Caco-2 (cell line): ENCODE measurements at regions not wholly inside any gene's neighbourhood (a gene's known extent, or its start where the extent isn't known, plus 50 kb on each side); places are given as distances from the start of the nearest gene placed in this dataset.
"Not testable (repeated sequence)": the region's sequence is repeated elsewhere in the genome, so short reads cannot be mapped to it uniquely, and the experiment has no call there.

Source experiments
- BruUV-seq: library from RNA; stranded (reverse); fragments of 400-500 nt; replicated peaks from 2 replicates; lab custom pipeline; 2021; lab: Mats Ljungman, UMichigan
- CTCF ChIA-PET: fragments of 300-600 bp; sonication (Branson Sonifier 250); formaldehyde crosslinking; loops from one replicate; lab custom pipeline; 2022; ENCODE audit warnings: antibody characterized with exemption; lab: Charles Lee
- POLR2A ChIA-PET: fragments of 300-600 bp; sonication (Branson Sonifier 250); formaldehyde crosslinking; loops from one replicate; lab custom pipeline; 2022; ENCODE audit warnings: antibody characterized with exemption; lab: Charles Lee
- DNase-seq, 2 experiments: peaks; one replicate each; pipeline versions ENCODE4 v3.0.0 to v3.0.0-alpha.2; 2020 to 2022
- H3K27me3 ChIP-seq: replicated peaks from 2 replicates; pipeline ENCODE4 v1.6.0; 2011; ENCODE audit warnings: low read length; ENCODE audit not compliant: control insufficient read depth, insufficient read depth
- H3K36me3 ChIP-seq: 2 replicates; pipeline ENCODE4 v1.5.1; 2011; ENCODE audit warnings: low read length; ENCODE audit not compliant: control insufficient read depth, insufficient read depth
- H3K4me1 ChIP-seq: fragments of 250-450 bp; sonication (Bioruptor Pico); 2 replicates; pipeline ENCODE4 v1.5.1; 2020; ENCODE audit warnings: mild to moderate bottlenecking
- H3K4me3 ChIP-seq: 2 replicates; pipeline ENCODE4 v1.5.1; 2011; ENCODE audit warnings: low read depth, mild to moderate bottlenecking, control low read depth, low read length
- H3K9me3 ChIP-seq: fragments of 250-450 bp; sonication (Bioruptor Pico); 2 replicates; pipeline ENCODE4 v1.5.1; 2020; ENCODE audit warnings: mild to moderate bottlenecking, moderate library complexity
- H3K27ac Mint-ChIP-seq: one replicate; pipeline ENCODE4 v1.8.0; 2022; ENCODE audit warnings: mixed read lengths; ENCODE audit not compliant: unreplicated experiment
- H3K27me3 Mint-ChIP-seq: one replicate; pipeline ENCODE4 v1.8.0; 2022; ENCODE audit warnings: mixed read lengths; ENCODE audit not compliant: insufficient read depth, unreplicated experiment
- H3K36me3 Mint-ChIP-seq: one replicate; pipeline ENCODE4 v1.8.0; 2022; ENCODE audit warnings: mild to moderate bottlenecking, mixed read lengths; ENCODE audit not compliant: insufficient read depth, unreplicated experiment
- H3K4me1 Mint-ChIP-seq: one replicate; pipeline ENCODE4 v1.8.0; 2022; ENCODE audit warnings: low read depth, mixed read lengths; ENCODE audit not compliant: unreplicated experiment
- H3K4me3 Mint-ChIP-seq: one replicate; pipeline ENCODE4 v1.8.0; 2022; ENCODE audit warnings: mild to moderate bottlenecking, moderate library complexity, mixed read lengths; ENCODE audit not compliant: unreplicated experiment
- H3K9me3 Mint-ChIP-seq: one replicate; pipeline ENCODE4 v1.8.0; 2022; ENCODE audit warnings: mixed read lengths; ENCODE audit not compliant: unreplicated experiment
- CTCF ChIP-seq, 2 experiments: fragments of 200-600 bp in 1 of 2; IDR thresholded peaks; 1 replicate in 1 of 2; 2 replicates in 1 of 2; pipeline versions ENCODE4 v1.5.1 to v1.8.0; 2011 to 2022; ENCODE audit warnings: antibody characterized with exemption in 1 of 2, control low read depth in 1 of 2, inconsistent platforms in 1 of 2, low read depth in 1 of 2, low read length in 1 of 2, mild to moderate bottlenecking in 1 of 2, moderate library complexity in 1 of 2; ENCODE audit not compliant: insufficient read depth in 1 of 2, severe bottlenecking in 1 of 2, unreplicated experiment in 1 of 2
- intact Hi-C: fragments of 100-400 bp; cut with micrococcal nuclease; formaldehyde crosslinking; loops from one replicate; pipeline ENCODE4 v1.10.0; 2022; ENCODE audit not compliant: unreplicated experiment

- H3K27ac Mint-ChIP-seq: no peak overlapping the region
- BruUV-seq: no TSS peak
- H3K9me3 ChIP-seq: no peaks in the 10 kb centered on the region
- no peaks in the 10 kb centered on the region for H3K4me1 ChIP-seq
- no peaks in the 10 kb centered on the region for H3K36me3 Mint-ChIP-seq
- H3K27me3 Mint-ChIP-seq: no peaks in the 10 kb centered on the region
- POLR2A ChIA-PET: no interaction called here
- no peaks in the 10 kb centered on the region for H3K4me1 Mint-ChIP-seq
- H3K9me3 Mint-ChIP-seq: peaks cover 8% of the 10 kb centered on the region
- H3K4me3 ChIP-seq: no peak overlapping the region
- no peak for DNase-seq
- CTCF ChIA-PET: no interaction called here
- H3K36me3 ChIP-seq: no peaks in the 10 kb centered on the region
- no peak for TF ChIP-seq CTCF (IDR thresholded peaks at IDR 0.05; ENCODE audit: insufficient read depth in 1 of 2, low read depth in 1 of 2, low read length in 1 of 2, severe bottlenecking in 1 of 2, unreplicated experiment in 1 of 2)
- H3K4me3 Mint-ChIP-seq: no peak overlapping the region
- no peaks in the 10 kb centered on the region for H3K27me3 ChIP-seq
- intact Hi-C loops: no loop called here
Observed at GRCh38 chr6:148021165-148021564, 321.5 kb upstream of the SASH1 start.

- ChIA-PET CTCF (no interaction called here), POLR2A (no interaction called here)
- no peaks in the 10 kb centered on the region for H3K27me3 Mint-ChIP-seq
- H3K4me1 ChIP-seq: no peaks in the 10 kb centered on the region
- no peak overlapping the region for H3K4me3 ChIP-seq
- H3K27me3 ChIP-seq: no peaks in the 10 kb centered on the region
- no peaks in the 10 kb centered on the region for H3K9me3 ChIP-seq
- intact Hi-C loops: no loop called here
- DNase-seq: no peak
- BruUV-seq: no TSS peak
- H3K4me3 Mint-ChIP-seq: no peak overlapping the region
- H3K36me3 ChIP-seq: no peaks in the 10 kb centered on the region
- no peaks in the 10 kb centered on the region for H3K4me1 Mint-ChIP-seq
- H3K9me3 Mint-ChIP-seq: peaks cover 2% of the 10 kb centered on the region
- no peak overlapping the region for H3K27ac Mint-ChIP-seq
- no peaks in the 10 kb centered on the region for H3K36me3 Mint-ChIP-seq
- TF ChIP-seq CTCF (IDR thresholded peaks at IDR 0.05; ENCODE audit: insufficient read depth in 1 of 2, low read depth in 1 of 2, low read length in 1 of 2, severe bottlenecking in 1 of 2, unreplicated experiment in 1 of 2): no peak
Observed at GRCh38 chr6:148021699-148022098, 320.9 kb upstream of the SASH1 start.

- H3K9me3 ChIP-seq, H3K9me3 Mint-ChIP-seq, H3K4me3 ChIP-seq, DNase-seq, H3K27me3 ChIP-seq, H3K36me3 ChIP-seq, intact Hi-C loops, H3K36me3 Mint-ChIP-seq, H3K4me3 Mint-ChIP-seq, H3K27me3 Mint-ChIP-seq, H3K4me1 Mint-ChIP-seq, H3K27ac Mint-ChIP-seq, POLR2A ChIA-PET, H3K4me1 ChIP-seq, CTCF ChIA-PET, BruUV-seq: not testable (repeated sequence)
Observed at GRCh38 chr6:148022279-148022678, 320.4 kb upstream of the SASH1 start.

GRCh38 chr6:148027201-148027600, 315.4 kb upstream of the SASH1 start:
- H3K27me3 Mint-ChIP-seq: no peaks in the 10 kb centered on the region
- H3K27ac Mint-ChIP-seq: no peak overlapping the region
- BruUV-seq: no TSS peak
- ChIA-PET CTCF (no interaction called here), POLR2A (no interaction called here)
- Histone ChIP-seq H3K27me3 (no peaks in the 10 kb centered on the region), H3K4me1 (no peaks in the 10 kb centered on the region), H3K36me3 (no peaks in the 10 kb centered on the region), H3K9me3 (no peaks in the 10 kb centered on the region), H3K4me3 (no peak overlapping the region)
- peaks cover 6% of the 10 kb centered on the region for H3K9me3 Mint-ChIP-seq
- H3K36me3 Mint-ChIP-seq: no peaks in the 10 kb centered on the region
- no peak for TF ChIP-seq CTCF (IDR thresholded peaks at IDR 0.05; ENCODE audit: insufficient read depth in 1 of 2, low read depth in 1 of 2, low read length in 1 of 2, severe bottlenecking in 1 of 2, unreplicated experiment in 1 of 2)
- no peak overlapping the region for H3K4me3 Mint-ChIP-seq
- no peaks in the 10 kb centered on the region for H3K4me1 Mint-ChIP-seq
- no peak for DNase-seq
- intact Hi-C loops: no loop called here
